IPS DF 6.9 (cell line): ENCODE measurements at regions not wholly inside any gene's neighbourhood (a gene's known extent, or its start where the extent isn't known, plus 50 kb on each side); places are given as distances from the start of the nearest gene placed in this dataset.

ENCODE experiments used
- DNase-seq: peaks from one replicate; pipeline ENCODE4 v3.0.0-alpha.2; 2013; ENCODE audit warnings: low read depth, low spot score
- H3K27ac ChIP-seq: one replicate; pipeline ENCODE4 v1.5.1; 2013; ENCODE audit warnings: low read length, control low read depth
- H3K27me3 ChIP-seq: 2 replicates; pipeline ENCODE4 v1.6.1; 2013; ENCODE audit warnings: mild to moderate bottlenecking, low read length; ENCODE audit not compliant: control insufficient read depth, insufficient read depth
- H3K36me3 ChIP-seq: 2 replicates; pipeline ENCODE4 v1.6.1; 2013; ENCODE audit warnings: low read length; ENCODE audit not compliant: control insufficient read depth, insufficient read depth
- H3K4me1 ChIP-seq: 2 replicates; pipeline ENCODE4 v1.6.1; 2013; ENCODE audit warnings: low read length; ENCODE audit not compliant: control insufficient read depth, insufficient read depth
- H3K4me3 ChIP-seq: 2 replicates; pipeline ENCODE4 v1.5.1; 2013; ENCODE audit warnings: mild to moderate bottlenecking, low read length
- H3K9me3 ChIP-seq: 2 replicates; pipeline ENCODE4 v1.6.1; 2013; ENCODE audit warnings: low read length, inconsistent platforms; ENCODE audit not compliant: control insufficient read depth, insufficient read depth
- WGBS: extraction: QIAGEN DNeasy Blood & Tissue Kit; methylation state at CpG from one replicate; pipeline ENCODE4 v1.1.7; 2013; ENCODE audit warnings: mixed read lengths, missing lambda C conversion rate; ENCODE audit not compliant: insufficient read length, insufficient coverage; 5-methylcytosine and 5-hydroxymethylcytosine counted together

- no peaks in the 10 kb centered on the region for H3K27me3 ChIP-seq
- no CpG with 5 or more reads among the region's 4 CpGs for WGBS
- no peak for DNase-seq
Observed at GRCh38 chr18:59760212-59760611, 63.0 kb upstream of the CCBE1 start.

GRCh38 chr18:59758837-59759236 is 61.6 kb upstream of the CCBE1 start:
- H3K4me3 ChIP-seq: no peak overlapping the region
- H3K36me3 ChIP-seq: no peaks in the 10 kb centered on the region
- no peaks in the 10 kb centered on the region for H3K9me3 ChIP-seq
- H3K4me1 ChIP-seq: no peaks in the 10 kb centered on the region
- no CpG with 5 or more reads among the region's 3 CpGs for WGBS
- H3K27me3 ChIP-seq: no peaks in the 10 kb centered on the region
- DNase-seq: no peak
- H3K27ac ChIP-seq: no peak overlapping the region

More at GRCh38 chr18:59760212-59760611, 63.0 kb upstream of the CCBE1 start:
- Histone ChIP-seq H3K9me3 (no peaks in the 10 kb centered on the region), H3K4me3 (no peak overlapping the region), H3K36me3 (no peaks in the 10 kb centered on the region), H3K4me1 (no peaks in the 10 kb centered on the region), H3K27ac (no peak overlapping the region)

- H3K27me3 ChIP-seq: no peaks in the 10 kb centered on the region
- no peak overlapping the region for H3K27ac ChIP-seq
- no peaks in the 10 kb centered on the region for H3K4me1 ChIP-seq
- no peaks in the 10 kb centered on the region for H3K9me3 ChIP-seq
- WGBS: no CpG with 5 or more reads among the region's 2 CpGs
- H3K4me3 ChIP-seq: no peak overlapping the region
- DNase-seq: no peak
- no peaks in the 10 kb centered on the region for H3K36me3 ChIP-seq
Observed at GRCh38 chr18:59758106-59758505, 60.9 kb upstream of the CCBE1 start.

- H3K36me3 ChIP-seq: no peaks in the 10 kb centered on the region
- no peak overlapping the region for H3K27ac ChIP-seq
- H3K4me3 ChIP-seq: no peak overlapping the region
- H3K4me1 ChIP-seq: no peaks in the 10 kb centered on the region
- no peaks in the 10 kb centered on the region for H3K27me3 ChIP-seq
- no peaks in the 10 kb centered on the region for H3K9me3 ChIP-seq
- WGBS: no CpG with 5 or more reads among the region's 1 CpG
- no peak for DNase-seq
Observed at GRCh38 chr18:59752666-59753065, 55.4 kb upstream of the CCBE1 start.

GRCh38 chr18:59751186-59751585 is 54.0 kb upstream of the CCBE1 start:
- Histone ChIP-seq H3K27ac (no peak overlapping the region), H3K4me3 (no peak overlapping the region), H3K27me3 (no peaks in the 10 kb centered on the region), H3K36me3 (no peaks in the 10 kb centered on the region), H3K4me1 (no peaks in the 10 kb centered on the region), H3K9me3 (no peaks in the 10 kb centered on the region)
- DNase-seq: no peak

GRCh38 chr18:59748628-59749360 is 51.6 kb upstream of the CCBE1 start:
- DNase-seq: no peak
- Histone ChIP-seq H3K36me3 (no peaks in the 10 kb centered on the region), H3K27me3 (no peaks in the 10 kb centered on the region), H3K4me3 (no peak overlapping the region), H3K9me3 (no peaks in the 10 kb centered on the region), H3K4me1 (no peaks in the 10 kb centered on the region), H3K27ac (no peak overlapping the region)
- no CpG with 5 or more reads among the region's 2 CpGs for WGBS
